ENCODE measurements at regions not wholly inside any gene's neighbourhood (a gene's known extent, or its start where the extent isn't known, plus 50 kb on each side); places are given as distances from the start of the nearest gene placed in this dataset.

GRCh38 chr1:98129491-98129890 is 208.7 kb upstream of the DPYD start:
- no peak for TF ChIP-seq CTCF (IDR thresholded peaks at IDR 0.05; ENCODE audit: low read depth, low read length, poor library complexity, severe bottlenecking)
- no peak for TF ChIP-seq EZH2phosphoT487 (IDR thresholded peaks at IDR 0.05; ENCODE audit: borderline replicate concordance, low read length)

Data from DOHH2 (cell line).